ENCODE measurements at regions not wholly inside any gene's neighbourhood (a gene's known extent, or its start where the extent isn't known, plus 50 kb on each side); places are given as distances from the start of the nearest gene placed in this dataset.

DNA sequence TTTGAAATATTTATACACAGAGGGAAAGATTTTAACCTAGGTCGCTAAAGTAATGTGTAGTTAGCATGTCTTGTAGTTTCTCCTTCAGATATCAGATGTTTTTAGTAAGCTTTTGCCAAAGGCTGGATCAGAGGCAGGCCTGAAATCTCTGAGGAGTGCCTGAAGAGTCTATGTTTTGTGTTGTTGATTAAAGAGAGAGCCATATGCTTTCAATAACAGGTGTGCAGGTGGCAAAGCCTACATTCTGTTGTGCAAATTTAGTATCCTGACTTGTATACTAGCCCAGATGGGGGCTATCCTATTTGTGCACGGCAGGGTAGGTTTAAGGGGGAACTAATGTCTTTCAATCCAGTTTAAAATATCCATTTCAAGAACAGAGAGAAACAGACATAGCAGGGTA is 167.1 kb upstream of the ATXN1 start:
- no peak for DNase-seq
- TF ChIP-seq, protein P1, sequence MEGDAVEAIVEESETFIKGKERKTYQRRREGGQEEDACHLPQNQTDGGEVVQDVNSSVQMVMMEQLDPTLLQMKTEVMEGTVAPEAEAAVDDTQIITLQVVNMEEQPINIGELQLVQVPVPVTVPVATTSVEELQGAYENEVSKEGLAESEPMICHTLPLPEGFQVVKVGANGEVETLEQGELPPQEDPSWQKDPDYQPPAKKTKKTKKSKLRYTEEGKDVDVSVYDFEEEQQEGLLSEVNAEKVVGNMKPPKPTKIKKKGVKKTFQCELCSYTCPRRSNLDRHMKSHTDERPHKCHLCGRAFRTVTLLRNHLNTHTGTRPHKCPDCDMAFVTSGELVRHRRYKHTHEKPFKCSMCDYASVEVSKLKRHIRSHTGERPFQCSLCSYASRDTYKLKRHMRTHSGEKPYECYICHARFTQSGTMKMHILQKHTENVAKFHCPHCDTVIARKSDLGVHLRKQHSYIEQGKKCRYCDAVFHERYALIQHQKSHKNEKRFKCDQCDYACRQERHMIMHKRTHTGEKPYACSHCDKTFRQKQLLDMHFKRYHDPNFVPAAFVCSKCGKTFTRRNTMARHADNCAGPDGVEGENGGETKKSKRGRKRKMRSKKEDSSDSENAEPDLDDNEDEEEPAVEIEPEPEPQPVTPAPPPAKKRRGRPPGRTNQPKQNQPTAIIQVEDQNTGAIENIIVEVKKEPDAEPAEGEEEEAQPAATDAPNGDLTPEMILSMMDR (IDR thresholded peaks at IDR 0.05; ENCODE audit: borderline replicate concordance, extremely low read depth, low read length, poor library complexity, severe bottlenecking) = no peak
- no peak for TF ChIP-seq EZH2 (IDR thresholded peaks at IDR 0.05; ENCODE audit: borderline replicate concordance, low read depth, low read length, severe bottlenecking)
- Histone ChIP-seq H3K4me2 (ENCODE audit: insufficient read depth, low read length) (no peak overlapping the region), H3K4me1 (ENCODE audit: insufficient read depth, low read length) (no peaks in the 10 kb centered on the region), H3K27ac (ENCODE audit: low read length) (no peak overlapping the region), H3K27me3 (ENCODE audit: insufficient read depth, low read length, poor library complexity) (no peaks in the 10 kb centered on the region), H2AFZ (ENCODE audit: low read depth, low read length) (no peak overlapping the region), H3K9ac (ENCODE audit: low read depth, low read length) (no peak overlapping the region), H3K4me3 (ENCODE audit: low read depth in 1 of 2, low read length in 2 of 2) (no peak overlapping the region), H3K36me3 (ENCODE audit: insufficient read depth, low read length) (no peaks in the 10 kb centered on the region), H3K79me2 (ENCODE audit: insufficient read depth, low read length) (no peaks in the 10 kb centered on the region), H3K9me3 (ENCODE audit: insufficient read depth, low read length, severe bottlenecking) (no peaks in the 10 kb centered on the region), H4K20me1 (ENCODE audit: insufficient read depth, low read length) (no peaks in the 10 kb centered on the region)
- no peak for ATAC-seq (ENCODE audit: insufficient read depth, low read depth)

DNA sequence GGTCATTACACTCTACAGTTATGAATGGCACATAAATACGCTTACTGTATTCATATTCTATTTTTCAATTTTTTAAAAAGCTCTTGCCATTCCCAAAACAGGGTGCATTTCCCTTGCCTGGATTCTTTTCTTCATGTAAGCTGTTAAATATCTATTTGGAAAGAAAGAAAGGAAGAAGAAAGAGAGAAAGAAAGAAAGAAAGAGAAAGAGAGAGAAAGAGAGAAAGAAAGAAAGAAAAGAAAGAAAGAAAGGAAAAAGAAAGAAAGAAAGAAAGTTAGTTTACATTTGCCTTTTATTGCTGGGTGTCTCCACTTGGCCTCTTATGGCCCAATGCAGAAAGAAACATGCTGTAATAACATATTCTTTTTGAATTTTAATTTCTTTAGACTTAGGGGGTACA is 165.9 kb upstream of the ATXN1 start:
- Histone ChIP-seq H3K9me3 (ENCODE audit: insufficient read depth, low read length, severe bottlenecking) (no peaks in the 10 kb centered on the region), H3K4me1 (ENCODE audit: insufficient read depth, low read length) (no peaks in the 10 kb centered on the region), H2AFZ (ENCODE audit: low read depth, low read length) (no peak overlapping the region), H3K79me2 (ENCODE audit: insufficient read depth, low read length) (no peaks in the 10 kb centered on the region), H3K4me3 (ENCODE audit: low read depth in 1 of 2, low read length in 2 of 2) (no peak overlapping the region), H3K27ac (ENCODE audit: low read length) (no peak overlapping the region), H3K27me3 (ENCODE audit: insufficient read depth, low read length, poor library complexity) (no peaks in the 10 kb centered on the region), H3K4me2 (ENCODE audit: insufficient read depth, low read length) (no peak overlapping the region), H3K9ac (ENCODE audit: low read depth, low read length) (no peak overlapping the region), H3K36me3 (ENCODE audit: insufficient read depth, low read length) (no peaks in the 10 kb centered on the region), H4K20me1 (ENCODE audit: insufficient read depth, low read length) (no peaks in the 10 kb centered on the region)
- TF ChIP-seq EZH2 (IDR thresholded peaks at IDR 0.05; ENCODE audit: borderline replicate concordance, low read depth, low read length, severe bottlenecking) = no peak
- TF ChIP-seq, protein P1 (IDR thresholded peaks at IDR 0.05; ENCODE audit: borderline replicate concordance, extremely low read depth, low read length, poor library complexity, severe bottlenecking) = no peak
- no peak for ATAC-seq (ENCODE audit: insufficient read depth, low read depth)
- no peak for DNase-seq

DNA sequence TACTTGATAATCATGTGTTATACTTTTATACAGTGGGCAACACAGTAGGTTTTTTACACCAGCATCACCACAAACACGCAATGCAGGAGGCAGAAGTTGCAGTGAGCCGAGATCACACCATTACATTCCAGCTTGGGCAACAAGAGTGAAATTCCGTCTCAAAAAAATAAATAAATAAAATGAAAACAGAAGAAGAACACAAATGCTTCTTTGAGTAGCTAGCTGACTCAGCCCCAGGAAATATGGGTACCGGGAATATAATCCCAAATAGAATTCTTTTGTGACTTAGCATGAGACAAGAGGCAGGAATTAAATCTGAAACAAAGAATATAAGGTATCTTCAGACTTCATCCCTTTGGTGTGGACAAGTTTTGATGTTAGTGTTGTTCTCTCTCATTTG is 164.2 kb upstream of the ATXN1 start:
- TF ChIP-seq EZH2 (IDR thresholded peaks at IDR 0.05; ENCODE audit: borderline replicate concordance, low read depth, low read length, severe bottlenecking) = no peak
- TF ChIP-seq, protein P1 (IDR thresholded peaks at IDR 0.05; ENCODE audit: borderline replicate concordance, extremely low read depth, low read length, poor library complexity, severe bottlenecking) = no peak
- Histone ChIP-seq H3K79me2 (ENCODE audit: insufficient read depth, low read length) (no peaks in the 10 kb centered on the region), H3K4me1 (ENCODE audit: insufficient read depth, low read length) (no peaks in the 10 kb centered on the region), H3K9ac (ENCODE audit: low read depth, low read length) (no peak overlapping the region), H3K27ac (ENCODE audit: low read length) (no peak overlapping the region), H3K27me3 (ENCODE audit: insufficient read depth, low read length, poor library complexity) (no peaks in the 10 kb centered on the region), H3K4me3 (ENCODE audit: low read depth in 1 of 2, low read length in 2 of 2) (no peak overlapping the region), H2AFZ (ENCODE audit: low read depth, low read length) (no peak overlapping the region), H4K20me1 (ENCODE audit: insufficient read depth, low read length) (no peaks in the 10 kb centered on the region), H3K9me3 (ENCODE audit: insufficient read depth, low read length, severe bottlenecking) (no peaks in the 10 kb centered on the region), H3K36me3 (ENCODE audit: insufficient read depth, low read length) (no peaks in the 10 kb centered on the region), H3K4me2 (ENCODE audit: insufficient read depth, low read length) (no peak overlapping the region)
- DNase-seq (no peak), ATAC-seq (ENCODE audit: insufficient read depth, low read depth) (no peak)

DNA sequence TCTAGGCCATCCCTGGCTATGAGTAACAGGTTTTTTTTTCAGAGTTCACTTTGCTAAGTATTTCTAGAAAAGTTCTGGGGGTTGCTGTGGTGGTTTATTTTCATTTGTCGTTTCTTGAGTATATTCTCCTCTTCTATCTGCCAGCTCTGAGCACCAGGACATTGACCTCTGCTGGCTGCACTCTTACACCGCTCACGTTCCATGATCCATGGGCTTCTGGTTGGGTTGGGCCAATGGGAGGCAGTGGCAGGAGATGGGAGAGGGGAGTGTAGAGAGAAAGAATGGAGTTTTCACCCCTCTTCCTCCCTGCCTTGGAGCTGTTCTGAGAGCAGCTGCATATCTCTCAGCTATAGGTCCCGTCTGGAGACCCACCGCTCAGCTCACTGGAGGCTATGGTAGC is 161.0 kb upstream of the ATXN1 start:
- ATAC-seq (ENCODE audit: insufficient read depth, low read depth) (no peak), DNase-seq (no peak)
- Histone ChIP-seq H3K4me1 (ENCODE audit: insufficient read depth, low read length) (no peaks in the 10 kb centered on the region), H3K9me3 (ENCODE audit: insufficient read depth, low read length, severe bottlenecking) (no peaks in the 10 kb centered on the region), H3K4me2 (ENCODE audit: insufficient read depth, low read length) (no peak overlapping the region), H2AFZ (ENCODE audit: low read depth, low read length) (no peak overlapping the region), H3K4me3 (ENCODE audit: low read depth in 1 of 2, low read length in 2 of 2) (no peak overlapping the region), H4K20me1 (ENCODE audit: insufficient read depth, low read length) (no peaks in the 10 kb centered on the region), H3K79me2 (ENCODE audit: insufficient read depth, low read length) (no peaks in the 10 kb centered on the region), H3K27me3 (ENCODE audit: insufficient read depth, low read length, poor library complexity) (no peaks in the 10 kb centered on the region), H3K27ac (ENCODE audit: low read length) (no peak overlapping the region), H3K9ac (ENCODE audit: low read depth, low read length) (no peak overlapping the region), H3K36me3 (ENCODE audit: insufficient read depth, low read length) (no peaks in the 10 kb centered on the region)
- TF ChIP-seq, protein P1 (IDR thresholded peaks at IDR 0.05; ENCODE audit: borderline replicate concordance, extremely low read depth, low read length, poor library complexity, severe bottlenecking) = no peak
- no peak for TF ChIP-seq EZH2 (IDR thresholded peaks at IDR 0.05; ENCODE audit: borderline replicate concordance, low read depth, low read length, severe bottlenecking)
